IMR-90 (cell line): ENCODE measurements at regions not wholly inside any gene's neighbourhood (a gene's known extent, or its start where the extent isn't known, plus 50 kb on each side); places are given as distances from the start of the nearest gene placed in this dataset.

Experiments
- ATAC-seq: fragments of 200-7000 bp; cut with Tn5 transposase; 2 replicates; pipeline ENCODE4 v1.9.1; 2020; ENCODE audit warnings: low read depth, mild to moderate bottlenecking, moderate library complexity
- BruUV-seq: library from RNA; stranded (reverse); fragments of 400-500 nt; replicated peaks from 2 replicates; lab custom pipeline; 2021; lab: Mats Ljungman, UMichigan
- CTCF ChIA-PET: fragments of 300-600 bp; formaldehyde crosslinking; extraction: SDS; loops from one replicate; lab custom pipeline; 2021; ENCODE audit warnings: antibody characterized with exemption; lab: Yijun Ruan, JAX
- POLR2A ChIA-PET: fragments of 300-600 bp; sonication (Branson Sonifier 250); formaldehyde crosslinking; loops from one replicate; lab custom pipeline; 2022; ENCODE audit warnings: antibody characterized with exemption; ENCODE audit not compliant: unreplicated experiment; lab: Charles Lee
- DNase-seq: peaks from one replicate; pipeline ENCODE4 v3.0.0; 2013
- H2AFZ ChIP-seq: replicated peaks from 2 replicates; pipeline ENCODE3; 2013; ENCODE audit warnings: low read length, mild to moderate bottlenecking; ENCODE audit not compliant: poor library complexity
- H2AK5ac ChIP-seq: 2 replicates; pipeline ENCODE4 v1.6.1; 2013; ENCODE audit warnings: low read depth, low read length, inconsistent platforms
- H2AK9ac ChIP-seq: replicated peaks from 2 replicates; pipeline ENCODE3; 2013; ENCODE audit warnings: mild to moderate bottlenecking, low read depth, low read length, moderate library complexity; ENCODE audit not compliant: poor library complexity
- H2BK120ac ChIP-seq: 2 replicates; pipeline ENCODE4 v1.6.1; 2013; ENCODE audit warnings: low read depth, low read length, inconsistent platforms
- H2BK15ac ChIP-seq: 3 replicates; pipeline ENCODE4 v1.6.1; 2013; ENCODE audit warnings: low read depth, low read length, inconsistent platforms
- H2BK20ac ChIP-seq: 2 replicates; pipeline ENCODE4 v1.6.1; 2013; ENCODE audit warnings: low read depth, mild to moderate bottlenecking, inconsistent platforms, low read length, moderate library complexity
- H2BK5ac ChIP-seq: 2 replicates; pipeline ENCODE4 v1.6.1; 2013; ENCODE audit warnings: mild to moderate bottlenecking, low read depth, low read length, inconsistent platforms; ENCODE audit not compliant: poor library complexity, severe bottlenecking
- H3K14ac ChIP-seq: replicated peaks from 2 replicates; pipeline ENCODE4 v1.6.1; 2013; ENCODE audit warnings: low read depth, low read length, inconsistent platforms
- H3K18ac ChIP-seq: 2 replicates; pipeline ENCODE4 v1.6.1; 2013; ENCODE audit warnings: low read depth, low read length, control low read depth
- H3K23ac ChIP-seq: 2 replicates; pipeline ENCODE4 v1.6.1; 2013; ENCODE audit warnings: low read depth, low read length, inconsistent platforms
- H3K27ac ChIP-seq: 2 replicates; pipeline ENCODE4 v1.5.1; 2013; ENCODE audit warnings: mild to moderate bottlenecking, control low read depth, low read length; ENCODE audit not compliant: insufficient read depth
- H3K27me3 ChIP-seq: 2 replicates; pipeline ENCODE4 v1.6.1; 2013; ENCODE audit warnings: low read length; ENCODE audit not compliant: control insufficient read depth, insufficient read depth
- H3K36me3 ChIP-seq: 2 replicates; pipeline ENCODE4 v1.6.1; 2013; ENCODE audit warnings: low read length, mixed read lengths; ENCODE audit not compliant: control insufficient read depth, insufficient read depth
- H3K4ac ChIP-seq: 2 replicates; pipeline ENCODE4 v1.6.1; 2013; ENCODE audit warnings: low read depth, low read length, inconsistent platforms
- H3K4me1 ChIP-seq: 2 replicates; pipeline ENCODE4 v1.6.1; 2013; ENCODE audit warnings: low read length, mixed read lengths; ENCODE audit not compliant: control insufficient read depth, insufficient read depth
- H3K4me2 ChIP-seq: 2 replicates; pipeline ENCODE4 v1.6.1; 2013; ENCODE audit warnings: low read depth, mild to moderate bottlenecking, control low read depth, low read length, moderate library complexity
- H3K4me3 ChIP-seq: 2 replicates; pipeline ENCODE4 v1.5.1; 2013; ENCODE audit warnings: low read depth, mild to moderate bottlenecking, control low read depth, low read length, moderate library complexity; ENCODE audit not compliant: insufficient read depth
- H3K56ac ChIP-seq: 2 replicates; pipeline ENCODE4 v1.6.1; 2013; ENCODE audit warnings: low read length, inconsistent platforms; ENCODE audit not compliant: insufficient read depth; ENCODE audit errors: extremely low read depth
- H3K79me1 ChIP-seq, 2 experiments: 2 replicates each; pipeline ENCODE4 v1.6.1; 2013; ENCODE audit warnings: low read length in 2 of 2, inconsistent platforms in 1 of 2, low read depth in 1 of 2
- H3K9ac ChIP-seq: 2 replicates; pipeline ENCODE4 v1.6.1; 2013; ENCODE audit warnings: low read depth, low read length, control low read depth
- H3K9me1 ChIP-seq: 2 replicates; pipeline ENCODE4 v1.6.1; 2013; ENCODE audit warnings: low read length, inconsistent platforms; ENCODE audit not compliant: insufficient read depth
- H3K9me3 ChIP-seq: 2 replicates; pipeline ENCODE4 v1.6.1; 2013; ENCODE audit warnings: low read length; ENCODE audit not compliant: control insufficient read depth, insufficient read depth
- H4K20me1 ChIP-seq: 2 replicates; pipeline ENCODE4 v1.6.1; 2013; ENCODE audit warnings: low read length, inconsistent platforms; ENCODE audit not compliant: insufficient read depth
- H4K5ac ChIP-seq: 2 replicates; pipeline ENCODE4 v1.6.1; 2013; ENCODE audit warnings: mild to moderate bottlenecking, low read depth, low read length, control low read depth
- H4K8ac ChIP-seq, 2 experiments: 2 replicates each; pipeline ENCODE4 v1.6.1; 2013; ENCODE audit warnings: low read depth in 2 of 2, low read length in 2 of 2, control low read depth in 1 of 2, inconsistent platforms in 1 of 2
- H4K91ac ChIP-seq: 2 replicates; pipeline ENCODE4 v1.6.1; 2013; ENCODE audit warnings: low read depth, low read length, inconsistent platforms; ENCODE audit not compliant: insufficient read depth
- BHLHE40 ChIP-seq: fragments of 150-350 bp; IDR thresholded peaks from 2 replicates; pipeline ENCODE4 v1.6.1; 2016; ENCODE audit warnings: mild to moderate bottlenecking, low read depth, low read length
- CEBPB ChIP-seq: IDR thresholded peaks from 2 replicates; pipeline ENCODE4 v1.6.1; 2012; ENCODE audit warnings: low read depth, low read length, improper control_type of control experiment
- CHD1 ChIP-seq: IDR thresholded peaks from 2 replicates; pipeline ENCODE4 v1.6.1; 2012; ENCODE audit warnings: low read depth, low read length, improper control_type of control experiment
- ELK1 ChIP-seq: fragments of 150-350 bp; IDR thresholded peaks from 2 replicates; pipeline ENCODE4 v1.6.1; 2016; ENCODE audit warnings: low read depth, mild to moderate bottlenecking, low read length, moderate library complexity, borderline replicate concordance
- FOS ChIP-seq: fragments of 150-350 bp; IDR thresholded peaks from 2 replicates; pipeline ENCODE4 v1.6.1; 2016; ENCODE audit warnings: low read depth, low read length
- MAFK ChIP-seq: IDR thresholded peaks from 2 replicates; pipeline ENCODE4 v1.6.1; 2012; ENCODE audit warnings: low read depth, low read length, improper control_type of control experiment
- MAZ ChIP-seq: IDR thresholded peaks from 2 replicates; pipeline ENCODE4 v1.6.1; 2012; ENCODE audit warnings: low read depth, mild to moderate bottlenecking, low read length, improper control_type of control experiment, moderate library complexity, borderline replicate concordance
- MXI1 ChIP-seq: IDR thresholded peaks from 2 replicates; pipeline ENCODE4 v1.6.1; 2012; ENCODE audit warnings: low read depth, mild to moderate bottlenecking, low read length, moderate library complexity, borderline replicate concordance
- NFE2L2 ChIP-seq: fragments of 150-350 bp; IDR thresholded peaks from 2 replicates; pipeline ENCODE4 v1.6.1; 2016; ENCODE audit warnings: low read depth, mild to moderate bottlenecking, low read length
- RAD21 ChIP-seq: IDR thresholded peaks from 2 replicates; pipeline ENCODE4 v1.6.1; 2012; ENCODE audit warnings: low read length, improper control_type of control experiment
- RCOR1 ChIP-seq: IDR thresholded peaks from 2 replicates; pipeline ENCODE4 v1.6.1; 2012; ENCODE audit warnings: mild to moderate bottlenecking, low read length, improper control_type of control experiment; ENCODE audit not compliant: insufficient replicate concordance
- RFX5 ChIP-seq: IDR thresholded peaks from 2 replicates; pipeline ENCODE4 v1.8.0; 2012; ENCODE audit warnings: low read depth, mild to moderate bottlenecking, low read length, moderate library complexity
- SMC3 ChIP-seq: fragments of 150-350 bp; IDR thresholded peaks from 2 replicates; pipeline ENCODE4 v1.6.1; 2016; ENCODE audit warnings: low read depth, mild to moderate bottlenecking, antibody characterized with exemption, low read length, moderate library complexity
- USF2 ChIP-seq: fragments of 150-350 bp; IDR thresholded peaks from 2 replicates; pipeline ENCODE4 v1.6.1; 2017; ENCODE audit warnings: mild to moderate bottlenecking, antibody characterized with exemption, low read length, low read depth
- WGBS, 2 experiments: methylation state at CpG; one replicate each; pipeline versions ENCODE4 v1.1.5 to v1.1.7; 2013; ENCODE audit warnings: missing lambda C conversion rate in 2 of 2; ENCODE audit not compliant: insufficient read length in 1 of 2; ENCODE audit errors: extremely low coverage in 2 of 2; 5-methylcytosine and 5-hydroxymethylcytosine counted together
- dilution Hi-C: fragments of 300-500 bp; cut with HindIII; formaldehyde crosslinking; loops from one replicate; pipeline ENCODE4 v1.14.3; 2018; ENCODE audit warnings: low sequenced_read_pairs; ENCODE audit not compliant: unreplicated experiment
- in situ Hi-C: fragments of 300-500 bp; cut with MboI; formaldehyde crosslinking; loops from 3 replicates; pipeline ENCODE4 v1.14.3; 2019; ENCODE audit warnings: low sequenced_read_pairs, inconsistent platforms, mixed read lengths
- intact Hi-C: fragments of 100-400 bp; cut with micrococcal nuclease; formaldehyde crosslinking; loops from 2 replicates; pipeline ENCODE4 v1.10.0; 2022
- TF ChIP-seq, protein P1 (sequence below): conservative IDR thresholded peaks from 2 replicates; pipeline ENCODE4 v1.5.1; 2012; ENCODE audit warnings: mild to moderate bottlenecking, low read depth, low read length, improper control_type of control experiment

DNA sequence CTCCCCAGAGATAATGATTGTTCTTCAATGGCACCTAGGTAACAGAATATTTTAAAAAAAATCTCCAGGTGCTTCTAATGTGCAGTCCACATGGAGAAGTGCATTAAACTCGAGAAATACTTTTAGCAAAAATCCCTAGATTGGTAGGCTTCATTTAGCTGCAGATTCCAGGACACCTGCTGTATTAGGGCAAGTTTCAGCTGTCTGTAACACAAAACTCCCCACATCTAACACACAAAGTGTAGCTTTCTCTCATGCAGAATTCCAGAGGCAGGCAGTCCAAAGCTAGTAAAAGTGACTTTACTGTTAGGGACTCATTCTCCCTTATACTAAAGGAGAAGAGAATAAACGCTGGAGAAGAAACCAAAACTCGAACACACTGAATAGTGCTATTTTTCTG lies 1414.3 kb upstream of the B3GALT2 start:
- H3K4me2 ChIP-seq: no peak overlapping the region
- intact Hi-C loops: no loop called here
- no peak overlapping the region for H4K5ac ChIP-seq
- ChIA-PET POLR2A (interaction anchor here (0.5 kb wide), 1 partner anchor 1220 kb away, joined by 4 read pairs; no protein-coding TSS in a partner anchor), CTCF (no interaction called here)
- no peak overlapping the region for H3K4ac ChIP-seq
- H3K18ac ChIP-seq: no peak overlapping the region
- H2AFZ ChIP-seq: no peak overlapping the region
- DNase-seq: no peak
- H3K9me1 ChIP-seq: no peaks in the 10 kb centered on the region
- no peak overlapping the region for H3K56ac ChIP-seq
- no peaks in the 10 kb centered on the region for H3K4me1 ChIP-seq
- no peak overlapping the region for H3K9ac ChIP-seq
- no peak overlapping the region for H3K4me3 ChIP-seq
- dilution Hi-C loops: no loop called here
- no peak overlapping the region for H4K8ac ChIP-seq
- in situ Hi-C loops: no loop called here
- H3K14ac ChIP-seq: no peak overlapping the region
- no peak overlapping the region for H2BK5ac ChIP-seq
- WGBS, 2 experiments: no CpG with 5 or more reads among the region's 3 CpGs
- no peaks in the 10 kb centered on the region for H3K79me1 ChIP-seq
- BruUV-seq: no TSS peak
- no peak overlapping the region for H2AK9ac ChIP-seq
- no peak overlapping the region for H3K23ac ChIP-seq
- H4K91ac ChIP-seq: no peak overlapping the region
- H2BK20ac ChIP-seq: no peak overlapping the region
- H3K36me3 ChIP-seq: no peaks in the 10 kb centered on the region
- no peak overlapping the region for H3K27ac ChIP-seq
- ATAC-seq: no peak
- H4K20me1 ChIP-seq: no peaks in the 10 kb centered on the region
- H3K9me3 ChIP-seq: no peaks in the 10 kb centered on the region
- no peak overlapping the region for H2BK120ac ChIP-seq
- no peak overlapping the region for H2BK15ac ChIP-seq
- H2AK5ac ChIP-seq: no peak overlapping the region
- no peaks in the 10 kb centered on the region for H3K27me3 ChIP-seq
- TF ChIP-seq RAD21 (no peak), RCOR1 (no peak), MXI1 (no peak), MAZ (no peak), ELK1 (no peak), CHD1 (no peak), MAFK (no peak), RFX5 (no peak), FOS (no peak), CEBPB (no peak), USF2 (no peak), SMC3 (no peak), NFE2L2 (no peak), BHLHE40 (no peak)
- TF ChIP-seq, protein P1, sequence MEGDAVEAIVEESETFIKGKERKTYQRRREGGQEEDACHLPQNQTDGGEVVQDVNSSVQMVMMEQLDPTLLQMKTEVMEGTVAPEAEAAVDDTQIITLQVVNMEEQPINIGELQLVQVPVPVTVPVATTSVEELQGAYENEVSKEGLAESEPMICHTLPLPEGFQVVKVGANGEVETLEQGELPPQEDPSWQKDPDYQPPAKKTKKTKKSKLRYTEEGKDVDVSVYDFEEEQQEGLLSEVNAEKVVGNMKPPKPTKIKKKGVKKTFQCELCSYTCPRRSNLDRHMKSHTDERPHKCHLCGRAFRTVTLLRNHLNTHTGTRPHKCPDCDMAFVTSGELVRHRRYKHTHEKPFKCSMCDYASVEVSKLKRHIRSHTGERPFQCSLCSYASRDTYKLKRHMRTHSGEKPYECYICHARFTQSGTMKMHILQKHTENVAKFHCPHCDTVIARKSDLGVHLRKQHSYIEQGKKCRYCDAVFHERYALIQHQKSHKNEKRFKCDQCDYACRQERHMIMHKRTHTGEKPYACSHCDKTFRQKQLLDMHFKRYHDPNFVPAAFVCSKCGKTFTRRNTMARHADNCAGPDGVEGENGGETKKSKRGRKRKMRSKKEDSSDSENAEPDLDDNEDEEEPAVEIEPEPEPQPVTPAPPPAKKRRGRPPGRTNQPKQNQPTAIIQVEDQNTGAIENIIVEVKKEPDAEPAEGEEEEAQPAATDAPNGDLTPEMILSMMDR: no peak
